Panc1 (cell line): ENCODE measurements at regions not wholly inside any gene's neighbourhood (a gene's known extent, or its start where the extent isn't known, plus 50 kb on each side); places are given as distances from the start of the nearest gene placed in this dataset.
"Not testable (repeated sequence)": the region's sequence is repeated elsewhere in the genome, so short reads cannot be mapped to it uniquely, and the experiment has no call there.

Source experiments
- ATAC-seq: fragments of 200-7000 bp; cut with Tn5 transposase; 2 replicates; pipeline ENCODE4 v1.9.1; 2020; ENCODE audit warnings: mild to moderate bottlenecking, moderate library complexity
- BruUV-seq: library from RNA; stranded (reverse); fragments of 400-500 nt; replicated peaks from 2 replicates; lab custom pipeline; 2021; lab: Mats Ljungman, UMichigan
- CTCF ChIA-PET: fragments of 300-600 bp; sonication (Branson Sonifier 250); formaldehyde crosslinking; loops from one replicate; lab custom pipeline; 2022; ENCODE audit warnings: antibody characterized with exemption; lab: Charles Lee
- POLR2A ChIA-PET: fragments of 300-600 bp; sonication (Branson Sonifier 250); formaldehyde crosslinking; loops from one replicate; lab custom pipeline; 2022; ENCODE audit warnings: antibody characterized with exemption; lab: Charles Lee
- DNase-seq: peaks from one replicate; pipeline ENCODE4 v3.0.0-alpha.2; 2010; ENCODE audit warnings: low read depth, low spot score
- H3K27ac ChIP-seq: 2 replicates; pipeline ENCODE4 v1.5.1; 2011; ENCODE audit warnings: mild to moderate bottlenecking, low read length, inconsistent platforms
- H3K27me3 ChIP-seq: fragments of 200-500 bp; sonication (Bioruptor generic); 2 replicates; pipeline ENCODE4 v1.6.0; 2014; ENCODE audit warnings: low read length, inconsistent platforms; ENCODE audit not compliant: control insufficient read depth, insufficient read depth
- H3K36me3 ChIP-seq: fragments of 200-500 bp; sonication (Bioruptor generic); 2 replicates; pipeline ENCODE4 v1.5.1; 2014; ENCODE audit warnings: inconsistent platforms, mild to moderate bottlenecking, low read length, moderate library complexity; ENCODE audit not compliant: control insufficient read depth, insufficient read depth
- H3K4me1 ChIP-seq: 2 replicates; pipeline ENCODE4 v1.5.1; 2011; ENCODE audit warnings: inconsistent platforms, mild to moderate bottlenecking, low read length, moderate library complexity; ENCODE audit not compliant: control insufficient read depth, insufficient read depth
- H3K4me3 ChIP-seq, 2 experiments: 2 replicates each; pipeline ENCODE4 v1.5.1; 2011 to 2012; ENCODE audit warnings: low read depth in 2 of 2, low read length in 2 of 2, mild to moderate bottlenecking in 2 of 2, inconsistent platforms in 1 of 2, moderate library complexity in 1 of 2
- H3K9me3 ChIP-seq: fragments of 200-500 bp; sonication (Bioruptor generic); 2 replicates; pipeline ENCODE4 v1.5.1; 2014; ENCODE audit warnings: low read depth, mild to moderate bottlenecking, inconsistent platforms, low read length, moderate library complexity; ENCODE audit not compliant: control insufficient read depth, insufficient read depth
- CTCF ChIP-seq: fragments of 450-650 bp; IDR thresholded peaks from 2 replicates; pipeline ENCODE4 v1.5.1; 2017; ENCODE audit warnings: mild to moderate bottlenecking
- POLR2AphosphoS5 ChIP-seq: IDR thresholded peaks from 2 replicates; pipeline ENCODE4 v1.6.1; 2012; ENCODE audit warnings: mild to moderate bottlenecking, low read depth, low read length, moderate library complexity
- REST ChIP-seq, 2 experiments: IDR thresholded peaks; 2 replicates each; pipeline ENCODE4 v1.6.1; 2011 to 2012; ENCODE audit warnings: low read depth in 2 of 2, control low read depth in 1 of 2, low read length in 1 of 2, mild to moderate bottlenecking in 1 of 2, moderate library complexity in 1 of 2; ENCODE audit not compliant: insufficient read depth in 1 of 2
- SIN3A ChIP-seq: IDR thresholded peaks from 2 replicates; pipeline ENCODE4 v1.6.1; 2012; ENCODE audit warnings: low read depth, mild to moderate bottlenecking, low read length, moderate library complexity, borderline replicate concordance; ENCODE audit not compliant: insufficient read depth
- TCF7L2 ChIP-seq: IDR thresholded peaks from 2 replicates; pipeline ENCODE4 v1.6.1; 2011; ENCODE audit warnings: mild to moderate bottlenecking, low read depth, low read length, inconsistent platforms
- in situ Hi-C: cut with HindIII; loops from 2 replicates; pipeline ENCODE4 v1.10.0; 2016; ENCODE audit warnings: low sequenced_read_pairs, low pct_unique_long_range_greater_than_20kb
- intact Hi-C: fragments of 100-400 bp; cut with micrococcal nuclease; formaldehyde crosslinking; loops from one replicate; pipeline ENCODE4 v1.10.0; 2022; ENCODE audit not compliant: unreplicated experiment

DNA sequence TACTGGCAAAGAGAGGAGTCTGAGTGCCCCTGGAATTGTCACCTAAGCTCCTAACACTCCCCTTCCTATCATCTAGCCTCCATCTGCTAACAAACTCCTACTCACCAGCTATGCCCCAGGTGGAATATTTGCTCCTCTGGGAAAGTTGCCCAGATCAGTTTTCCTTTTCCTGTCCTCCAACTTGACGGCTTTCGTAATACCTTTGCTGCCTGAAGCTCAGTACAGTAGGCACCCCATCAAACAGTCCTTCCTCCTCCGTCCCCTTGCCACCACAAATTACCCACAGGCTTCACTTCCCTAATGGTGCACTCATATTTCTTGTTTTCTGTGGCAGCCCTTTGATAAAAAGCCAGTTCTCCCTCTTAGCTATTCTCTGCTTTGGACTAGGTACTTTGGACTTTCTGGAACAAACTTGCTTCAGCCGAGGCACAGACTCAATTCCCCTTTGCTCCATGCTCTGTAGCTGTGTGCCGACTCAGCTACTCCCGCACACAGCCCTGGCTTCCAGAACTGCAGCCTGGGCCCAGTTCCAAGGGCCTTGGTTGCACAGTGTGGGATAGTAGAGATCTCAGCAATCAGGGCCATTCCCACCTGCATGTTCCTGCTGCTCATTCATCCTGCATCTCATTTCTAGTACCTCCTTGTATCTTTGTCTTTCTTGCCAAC lies 605.1 kb downstream of the BCOR start:
- no peaks in the 10 kb centered on the region for H3K27me3 ChIP-seq
- intact Hi-C loops (no loop called here), in situ Hi-C loops (no loop called here)
- DNase-seq = no peak
- ChIA-PET POLR2A (no interaction called here), CTCF (no interaction called here)
- no peak overlapping the region for H3K4me3 ChIP-seq
- TF ChIP-seq SIN3A = no peak
- no peak for TF ChIP-seq CTCF
- no peak for TF ChIP-seq POLR2AphosphoS5
- TF ChIP-seq REST (IDR thresholded peaks at IDR 0.05; ENCODE audit: insufficient read depth in 1 of 2, low read depth in 2 of 2, low read length in 1 of 2) = no peak
- no peak for TF ChIP-seq TCF7L2
- H3K9me3 ChIP-seq = no peaks in the 10 kb centered on the region
- no peak overlapping the region for H3K27ac ChIP-seq
- H3K36me3 ChIP-seq = no peaks in the 10 kb centered on the region
- no peaks in the 10 kb centered on the region for H3K4me1 ChIP-seq
- no peak for ATAC-seq
- no TSS peak for BruUV-seq

GRCh38 chrX:39493168-39493567 lies 604.6 kb downstream of the BCOR start:
- Histone ChIP-seq H3K4me1 (no peaks in the 10 kb centered on the region), H3K27me3 (no peaks in the 10 kb centered on the region), H3K9me3 (no peaks in the 10 kb centered on the region), H3K4me3 (no peak overlapping the region), H3K27ac (no peak overlapping the region), H3K36me3 (no peaks in the 10 kb centered on the region)
- intact Hi-C loops (no loop called here), in situ Hi-C loops (no loop called here)
- no TSS peak for BruUV-seq
- ChIA-PET CTCF (no interaction called here), POLR2A (no interaction called here)
- ATAC-seq (no peak), DNase-seq (no peak)
- TF ChIP-seq POLR2AphosphoS5 = no peak
- no peak for TF ChIP-seq REST (IDR thresholded peaks at IDR 0.05; ENCODE audit: insufficient read depth in 1 of 2, low read depth in 2 of 2, low read length in 1 of 2)
- no peak for TF ChIP-seq TCF7L2
- TF ChIP-seq SIN3A = no peak
- no peak for TF ChIP-seq CTCF

DNA sequence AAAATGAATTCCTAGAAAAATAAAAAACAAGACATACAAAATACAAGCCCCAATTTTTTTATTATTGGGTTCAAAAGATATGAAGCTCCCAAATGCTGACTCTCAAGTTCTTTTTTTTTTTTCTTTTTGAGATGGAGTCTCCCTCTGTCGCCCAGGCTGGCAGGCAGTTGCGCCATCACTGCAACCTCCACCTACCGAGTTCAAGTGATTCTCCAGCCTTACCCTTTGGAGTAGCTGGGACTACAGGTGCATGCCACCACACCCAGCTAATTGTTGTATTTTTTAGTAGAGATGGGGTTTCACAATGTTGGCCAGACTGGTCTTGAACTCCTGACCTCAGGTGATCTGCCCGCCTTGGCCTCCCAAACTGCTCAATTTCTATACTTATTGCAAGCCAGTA lies 600.6 kb downstream of the BCOR start:
- CTCF ChIA-PET, H3K9me3 ChIP-seq, POLR2A ChIA-PET, H3K27me3 ChIP-seq, BruUV-seq, H3K27ac ChIP-seq, H3K36me3 ChIP-seq, in situ Hi-C loops, ATAC-seq, H3K4me3 ChIP-seq, intact Hi-C loops, DNase-seq, H3K4me1 ChIP-seq: not testable (repeated sequence)
